Endothelial cell of umbilical vein (primary cell): ENCODE measurements at regions not wholly inside any gene's neighbourhood (a gene's known extent, or its start where the extent isn't known, plus 50 kb on each side); places are given as distances from the start of the nearest gene placed in this dataset.

Experiments used
- BruUV-seq: library from RNA; stranded (reverse); fragments of 400-500 nt; replicated peaks from 2 replicates; lab custom pipeline; 2021; lab: Mats Ljungman, UMichigan
- CTCF ChIA-PET: fragments of 300-600, 350-600 bp; sonication (Branson Sonifier 250); formaldehyde crosslinking; loops from one replicate; lab custom pipeline; 2021; ENCODE audit warnings: antibody characterized with exemption, inconsistent platforms; lab: Charles Lee
- POLR2A ChIA-PET: fragments of 300-600, 350-600 bp; sonication (Branson Sonifier 250); formaldehyde crosslinking; loops from one replicate; lab custom pipeline; 2021; ENCODE audit warnings: antibody characterized with exemption, inconsistent platforms; lab: Charles Lee
- DNase-seq: peaks from one replicate; pipeline ENCODE4 v3.0.0-alpha.2; 2011; ENCODE audit warnings: low read depth, low spot score
- FAIRE-seq: peaks from 2 replicates; lab custom pipeline; 2011; peaks lifted over from hg19 to GRCh38; lab: Jason Lieb, UNC
- H2AFZ ChIP-seq: 2 replicates; pipeline ENCODE4 v1.6.0; 2012; ENCODE audit warnings: low read depth, low read length, control low read depth, inconsistent platforms
- H3K27ac ChIP-seq: 2 replicates; pipeline ENCODE4 v1.5.1; 2011; ENCODE audit warnings: low read depth, mild to moderate bottlenecking, control low read depth, low read length, moderate library complexity; ENCODE audit not compliant: insufficient read depth
- H3K27me3 ChIP-seq, 2 experiments: 2 replicates each; pipeline versions ENCODE4 v1.6.0 to v1.6.1; 2011; ENCODE audit warnings: low read length in 2 of 2, mixed read lengths in 1 of 2; ENCODE audit not compliant: control insufficient read depth in 2 of 2, insufficient read depth in 2 of 2
- H3K36me3 ChIP-seq, 2 experiments: 2 replicates in 1 of 2; 3 replicates in 1 of 2; pipeline ENCODE4 v1.5.1; 2011; ENCODE audit warnings: low read length in 2 of 2, mild to moderate bottlenecking in 1 of 2, moderate library complexity in 1 of 2; ENCODE audit not compliant: control insufficient read depth in 2 of 2, insufficient read depth in 2 of 2; ENCODE audit errors: extremely low read depth in 1 of 2
- H3K4me1 ChIP-seq: 3 replicates; pipeline ENCODE4 v1.5.1; 2011; ENCODE audit warnings: mild to moderate bottlenecking, low read length; ENCODE audit not compliant: control insufficient read depth, insufficient read depth; ENCODE audit errors: extremely low read depth
- H3K4me2 ChIP-seq: 2 replicates; pipeline ENCODE4 v1.6.1; 2011; ENCODE audit warnings: low read length, control low read depth, mixed read lengths; ENCODE audit not compliant: insufficient read depth
- H3K4me3 ChIP-seq, 3 experiments: fragments of 200-600 bp in 1 of 3; sonication (generic), shearing (Covaris generic) in 1 of 3; replicated peaks in 1 of 3; 2 replicates each; pipeline ENCODE4 v1.5.1; 2011 to 2016; ENCODE audit warnings: control low read depth in 3 of 3, low read length in 3 of 3, mild to moderate bottlenecking in 2 of 3, inconsistent platforms in 1 of 3, low read depth in 1 of 3, moderate library complexity in 1 of 3; ENCODE audit not compliant: insufficient read depth in 1 of 3
- H3K79me2 ChIP-seq: 2 replicates; pipeline ENCODE4 v1.6.0; 2012; ENCODE audit warnings: low read length, inconsistent platforms; ENCODE audit not compliant: control insufficient read depth, insufficient read depth
- H3K9ac ChIP-seq: replicated peaks from 2 replicates; pipeline ENCODE3; 2011; ENCODE audit warnings: low read length, control low read depth; ENCODE audit not compliant: insufficient read depth; ENCODE audit errors: extremely low read depth
- H3K9me1 ChIP-seq: replicated peaks from 3 replicates; pipeline ENCODE4 v1.6.0; 2011; ENCODE audit warnings: mild to moderate bottlenecking, low read length; ENCODE audit not compliant: control insufficient read depth, insufficient read depth; ENCODE audit errors: extremely low read depth
- H3K9me3 ChIP-seq: replicated peaks from 2 replicates; pipeline ENCODE4 v1.5.1; 2012; ENCODE audit warnings: low read length, inconsistent platforms; ENCODE audit not compliant: control insufficient read depth, insufficient read depth
- H4K20me1 ChIP-seq: replicated peaks from 2 replicates; pipeline ENCODE3; 2011; ENCODE audit warnings: mild to moderate bottlenecking, low read length; ENCODE audit not compliant: control insufficient read depth, insufficient read depth; ENCODE audit errors: extremely low read depth
- JUN ChIP-seq: IDR thresholded peaks from 2 replicates; pipeline ENCODE4 v1.6.1; 2011; ENCODE audit warnings: borderline replicate concordance, low read depth; ENCODE audit not compliant: insufficient read length, insufficient read depth
- POLR2A ChIP-seq: IDR thresholded peaks from 2 replicates; pipeline ENCODE4 v1.6.1; 2012; ENCODE audit warnings: low read depth, mild to moderate bottlenecking, control low read depth, low read length
- POLR2AphosphoS5 ChIP-seq: IDR thresholded peaks from 2 replicates; pipeline ENCODE4 v1.6.1; 2012; ENCODE audit warnings: low read depth, mild to moderate bottlenecking, control low read depth, low read length, moderate library complexity; ENCODE audit not compliant: insufficient read depth
- dilution Hi-C: fragments of 300-500 bp; cut with MboI; formaldehyde crosslinking; loops from one replicate; pipeline ENCODE4 v1.15.0; 2019; ENCODE audit warnings: low sequenced_read_pairs; ENCODE audit not compliant: extremely low pct_ligation_motif_present
- intact Hi-C: fragments of 100-400 bp; cut with micrococcal nuclease; formaldehyde crosslinking; loops from one replicate; pipeline ENCODE4 v1.10.0; 2022

- Histone ChIP-seq H3K36me3 (no peaks in the 10 kb centered on the region), H3K9me1 (no peaks in the 10 kb centered on the region), H4K20me1 (no peaks in the 10 kb centered on the region), H3K79me2 (no peaks in the 10 kb centered on the region), H3K4me1 (no peaks in the 10 kb centered on the region), H3K27ac (no peak overlapping the region), H2AFZ (no peak overlapping the region), H3K27me3 (no peaks in the 10 kb centered on the region), H3K4me2 (no peak overlapping the region), H3K9me3 (no peaks in the 10 kb centered on the region), H3K9ac (no peak overlapping the region), H3K4me3 (no peak overlapping the region)
- ChIA-PET CTCF (interaction anchor here (1.2 to 1.7 kb wide), 3 partner anchors 8 to 34 kb away, joined by 6 to 10 read pairs (median 7); no protein-coding TSS in a partner anchor), POLR2A (no interaction called here)
- dilution Hi-C loops, result no loop called here
- FAIRE-seq (no peak), DNase-seq (no peak)
- intact Hi-C loops, result no loop called here
- BruUV-seq, result no TSS peak
- TF ChIP-seq POLR2AphosphoS5, result no peak
- no peak for TF ChIP-seq JUN
- TF ChIP-seq POLR2A, result no peak
Measured at GRCh38 chr11:32289701-32290100, 145.6 kb downstream of the WT1 start.

- Histone ChIP-seq H3K9ac (no peak overlapping the region), H3K79me2 (no peaks in the 10 kb centered on the region), H4K20me1 (no peaks in the 10 kb centered on the region), H3K9me3 (no peaks in the 10 kb centered on the region), H3K4me3 (no peak overlapping the region), H3K4me2 (no peak overlapping the region), H3K4me1 (no peaks in the 10 kb centered on the region), H2AFZ (no peak overlapping the region), H3K36me3 (no peaks in the 10 kb centered on the region), H3K27me3 (no peaks in the 10 kb centered on the region), H3K9me1 (no peaks in the 10 kb centered on the region), H3K27ac (no peak overlapping the region)
- CTCF ChIA-PET, result no interaction called here
- dilution Hi-C loops (no loop called here), intact Hi-C loops (no loop called here)
- DNase-seq, result no peak
- no peak for FAIRE-seq
- BruUV-seq, result no TSS peak
- TF ChIP-seq JUN, result no peak
- POLR2A ChIA-PET, result no interaction called here
Measured at GRCh38 chr11:32290783-32291182, 144.6 kb downstream of the WT1 start.
